NCI-H1105 treated with DMSO at 0.1 percent for 48 hours (cell line): ENCODE measurements at regions not wholly inside any gene's neighbourhood (a gene's known extent, or its start where the extent isn't known, plus 50 kb on each side); places are given as distances from the start of the nearest gene placed in this dataset.

Experiments used
- DNase-seq: peaks from one replicate; lab custom pipeline; 2025; lab: John Stamatoyannopoulos, UW

GRCh38 chr18:14905350-14905749 lies 157.4 kb downstream of the ANKRD30B start:
- no peak for DNase-seq

DNA sequence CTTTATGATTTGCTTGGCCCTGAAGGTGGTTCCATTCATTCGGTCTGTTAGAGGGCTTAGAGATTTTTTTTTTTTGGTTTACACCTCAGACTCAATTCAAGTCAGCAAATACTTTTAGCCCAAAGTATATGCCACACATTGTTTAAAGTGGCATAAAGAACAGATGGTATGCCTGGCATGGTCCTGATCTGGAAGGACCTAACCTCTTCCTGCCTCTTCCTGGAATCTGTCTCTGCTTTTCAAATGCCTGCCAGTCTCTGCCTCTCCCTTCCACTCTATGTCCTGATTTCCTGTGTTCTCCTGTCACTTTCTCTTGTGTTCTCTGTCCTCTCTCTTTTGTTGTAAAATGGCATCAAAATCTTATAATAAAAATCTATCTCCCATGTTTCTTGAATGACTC lies 158.0 kb downstream of the ANKRD30B start:
- DNase-seq, result no peak

GRCh38 chr18:14907420-14907819 lies 159.4 kb downstream of the ANKRD30B start:
- no peak for DNase-seq

DNA sequence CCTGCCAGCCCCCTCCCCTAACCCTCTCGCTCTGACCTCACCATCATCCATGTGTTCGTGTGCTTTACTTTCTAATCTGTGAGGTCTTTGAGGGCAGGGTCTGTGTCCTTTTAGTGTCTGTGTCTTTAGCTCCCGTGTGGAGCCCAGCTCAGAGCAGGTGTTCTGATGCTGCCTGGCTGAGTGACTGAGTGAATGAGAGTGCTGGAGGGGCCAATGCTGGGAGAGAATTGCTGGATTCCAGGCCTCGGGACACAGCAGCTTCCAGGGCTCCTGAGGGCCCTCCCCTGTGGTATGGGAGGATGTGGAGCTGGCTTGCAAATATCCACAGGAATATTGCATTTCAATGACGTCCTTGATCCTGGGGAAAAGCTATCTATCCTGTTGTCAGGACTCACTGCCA lies 160.6 kb downstream of the ANKRD30B start:
- no peak for DNase-seq

- DNase-seq, result no peak
These were observed 165.0 kb downstream of the ANKRD30B start for GRCh38 chr18:14912967-14913366.

- no peak for DNase-seq
These were observed 166.1 kb downstream of the ANKRD30B start for GRCh38 chr18:14914121-14914520.

DNA sequence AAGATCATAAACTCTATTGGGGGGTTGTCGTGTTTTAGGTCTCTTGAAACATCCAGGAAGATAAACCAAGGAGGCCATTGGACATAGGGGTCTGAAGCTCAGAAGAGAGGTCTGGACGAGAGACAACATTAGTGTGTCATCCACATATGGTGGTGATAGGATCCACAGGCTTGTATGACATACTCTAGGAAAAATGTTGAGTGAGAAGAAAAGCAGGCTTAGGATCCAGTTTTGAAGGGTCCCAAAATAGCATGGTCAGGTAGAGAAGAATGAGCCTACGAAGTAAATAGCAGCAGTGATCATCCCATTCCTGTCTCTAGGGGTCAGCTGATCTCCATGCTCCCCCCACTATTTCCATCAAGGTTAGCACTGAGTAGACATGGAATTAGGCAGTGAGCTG lies 166.8 kb downstream of the ANKRD30B start:
- DNase-seq, result no peak

GRCh38 chr18:14916181-14916580 lies 168.2 kb downstream of the ANKRD30B start:
- no peak for DNase-seq

DNA sequence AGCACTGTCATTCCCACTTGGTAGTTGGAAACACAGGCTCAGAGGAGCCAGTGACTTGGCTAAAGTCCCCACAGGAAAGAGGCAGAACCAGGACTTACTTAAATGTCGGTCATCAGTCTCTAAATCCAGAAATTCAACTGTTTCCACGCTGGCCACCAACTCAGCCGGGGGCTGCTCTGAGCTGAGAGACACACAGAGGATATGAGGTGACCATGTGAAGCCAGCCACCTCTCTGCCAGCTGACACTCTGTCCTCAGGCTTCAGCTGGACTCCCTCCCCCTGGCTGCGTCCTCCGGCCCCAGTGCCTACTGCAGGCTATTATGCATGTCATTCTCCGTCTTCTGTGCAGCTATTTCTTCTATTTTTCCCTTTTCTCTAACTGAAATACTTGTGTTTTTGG lies 168.9 kb downstream of the ANKRD30B start:
- no peak for DNase-seq

GRCh38 chr18:14917311-14917710 lies 169.3 kb downstream of the ANKRD30B start:
- no peak for DNase-seq

DNA sequence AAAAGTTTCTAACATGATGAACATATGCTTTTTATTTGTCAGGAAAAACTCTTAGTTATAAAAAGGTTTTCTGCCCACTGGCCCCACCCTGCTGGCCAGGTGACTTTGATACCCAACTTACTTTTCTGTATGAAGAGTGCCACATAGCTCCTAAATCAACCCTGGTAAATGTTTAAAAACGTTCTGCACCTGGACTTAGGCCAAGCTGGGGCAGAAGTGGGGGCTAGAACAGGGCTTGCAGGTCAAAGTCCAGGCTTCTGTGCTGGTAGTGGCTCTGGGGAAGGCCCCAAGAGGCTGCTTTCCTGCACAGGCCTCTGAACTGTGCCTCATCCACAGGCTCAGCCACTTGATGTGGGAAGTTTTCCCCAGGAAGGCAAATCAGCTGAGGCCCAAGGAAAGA lies 171.7 kb downstream of the ANKRD30B start:
- no peak for DNase-seq

DNA sequence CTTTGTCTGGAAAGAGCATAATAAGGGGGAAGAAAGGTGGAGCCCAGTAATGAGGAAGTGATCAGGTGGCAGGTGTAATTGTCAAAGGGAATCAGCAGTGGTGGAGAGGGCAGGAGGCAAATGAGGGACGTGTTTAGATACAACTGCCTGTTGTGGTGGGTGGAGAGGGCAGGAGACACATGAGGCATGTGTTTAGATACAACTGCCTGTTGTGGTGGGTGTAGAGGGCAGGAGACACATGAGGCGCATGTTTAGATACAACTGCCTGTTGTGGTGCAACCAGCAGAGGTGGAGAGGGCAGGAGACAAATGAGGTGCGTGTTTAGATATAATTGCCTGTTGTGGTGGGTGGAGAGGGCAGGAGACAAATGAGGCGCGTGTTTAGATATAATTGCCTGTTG lies 173.1 kb downstream of the ANKRD30B start:
- no peak for DNase-seq

- no peak for DNase-seq
These were observed 173.6 kb downstream of the ANKRD30B start for GRCh38 chr18:14921547-14921946.

GRCh38 chr18:14922031-14922430 lies 174.1 kb downstream of the ANKRD30B start:
- no peak for DNase-seq

- no peak for DNase-seq
These were observed 175.1 kb downstream of the ANKRD30B start for GRCh38 chr18:14922965-14923565.

DNA sequence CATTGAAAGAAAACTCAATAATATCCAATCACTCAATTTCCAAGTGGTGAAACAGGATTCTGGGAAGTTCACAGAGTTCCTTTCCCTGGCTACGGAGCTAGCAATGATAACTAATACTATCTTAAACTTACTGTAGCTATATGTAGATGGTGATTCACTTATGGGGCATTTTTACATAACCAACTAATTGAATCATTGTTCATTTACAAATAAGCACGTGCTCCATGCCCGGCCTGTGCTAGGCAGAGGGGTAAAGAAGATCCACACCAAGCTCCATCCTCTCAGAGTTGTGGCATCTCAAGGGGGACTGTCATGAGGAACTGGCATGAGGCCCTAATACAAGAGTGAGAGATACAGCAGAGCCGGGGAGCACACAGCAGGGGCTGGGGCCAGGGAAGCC lies 176.3 kb downstream of the ANKRD30B start:
- DNase-seq, result no peak

DNA sequence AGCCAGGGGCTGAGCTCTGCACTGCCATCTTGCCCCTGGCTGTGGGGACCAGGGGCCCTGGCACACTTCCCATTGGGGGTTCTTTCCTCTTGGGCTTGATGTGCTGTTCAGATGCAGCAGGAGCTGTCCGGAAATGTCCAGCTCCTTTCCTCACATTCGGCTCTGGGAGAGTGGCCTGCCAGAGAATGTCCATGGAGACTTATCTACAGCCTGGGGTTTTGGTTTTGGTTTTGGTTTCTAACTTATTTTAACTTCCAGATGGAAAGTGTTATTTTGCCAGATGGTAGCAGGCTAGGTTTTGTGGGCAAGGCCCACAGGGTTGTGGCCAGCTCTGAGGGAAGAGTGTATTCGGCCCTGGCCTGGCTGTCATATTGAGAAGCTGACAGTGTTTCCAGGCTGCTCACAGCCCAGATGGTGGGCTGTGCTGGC lies 177.3 kb downstream of the ANKRD30B start:
- no peak for DNase-seq

DNA sequence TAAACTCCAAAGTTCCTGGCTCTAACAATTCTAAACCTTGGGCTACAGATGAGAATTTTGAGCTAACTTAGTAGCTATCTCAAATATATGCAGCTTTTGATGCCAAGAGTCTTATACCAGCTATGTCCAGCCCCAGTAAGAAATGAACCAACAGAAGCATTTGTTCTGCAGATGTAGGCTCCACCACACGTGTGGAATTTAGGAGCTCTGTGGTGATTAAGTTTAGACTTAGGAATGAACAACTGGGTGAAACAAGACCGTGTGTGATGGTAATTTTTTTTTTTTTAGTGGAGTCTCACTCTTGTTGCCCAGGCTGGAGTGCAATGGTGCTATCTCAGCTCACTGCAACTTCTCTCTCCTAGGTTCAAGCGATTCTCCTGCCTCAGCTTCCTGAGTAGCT lies 179.7 kb downstream of the ANKRD30B start:
- no peak for DNase-seq

- no peak for DNase-seq
These were observed 180.4 kb downstream of the ANKRD30B start for GRCh38 chr18:14928396-14928795.

GRCh38 chr18:14930076-14930475 lies 182.1 kb downstream of the ANKRD30B start:
- no peak for DNase-seq

DNA sequence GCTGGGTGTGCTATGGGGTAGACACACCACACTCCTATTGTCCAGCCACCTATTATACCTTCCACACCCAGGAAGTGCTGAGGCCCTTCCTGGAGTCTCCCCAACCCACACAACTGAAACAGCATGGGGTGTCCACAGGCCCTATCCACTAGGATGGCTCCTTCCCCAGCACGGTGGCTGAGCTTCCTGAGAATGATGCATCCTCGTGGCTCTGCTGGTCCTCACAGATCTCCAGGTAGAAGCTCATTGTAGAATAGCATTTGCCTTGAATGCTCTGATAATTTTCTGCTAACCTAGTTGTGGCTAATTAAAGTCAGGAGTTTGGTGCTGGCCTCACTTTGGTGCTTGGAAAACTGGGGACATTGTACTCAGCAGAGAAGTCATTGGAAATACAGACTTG lies 182.6 kb downstream of the ANKRD30B start:
- no peak for DNase-seq

- DNase-seq, result no peak
These were observed 185.3 kb downstream of the ANKRD30B start for GRCh38 chr18:14933049-14933851.

DNA sequence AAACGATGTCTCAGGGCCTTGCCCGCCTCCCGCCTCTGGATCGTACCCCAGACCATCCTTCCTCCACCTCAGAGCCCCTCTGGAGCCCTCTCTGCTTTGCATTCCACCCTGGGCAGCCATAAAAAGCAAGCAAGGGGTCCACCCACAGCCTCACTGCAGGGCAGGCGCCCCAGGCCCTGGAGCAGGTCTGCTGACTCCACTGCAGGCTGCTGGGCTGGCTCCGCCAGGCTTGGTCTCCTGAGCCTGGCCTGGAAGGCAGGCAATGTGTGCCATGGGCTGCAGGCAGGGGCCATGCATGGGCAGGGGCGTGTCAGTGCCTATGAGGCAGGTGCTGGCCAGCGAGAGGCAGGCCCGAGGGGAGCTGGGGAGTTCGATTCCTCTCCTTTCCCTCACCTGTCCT lies 186.0 kb downstream of the ANKRD30B start:
- no peak for DNase-seq

- DNase-seq, result no peak
These were observed 187.2 kb downstream of the ANKRD30B start for GRCh38 chr18:14935210-14935609.
